HG02852 (cell line): ENCODE measurements at regions not wholly inside any gene's neighbourhood (a gene's known extent, or its start where the extent isn't known, plus 50 kb on each side); places are given as distances from the start of the nearest gene placed in this dataset.

Experiments
- ATAC-seq: cut with Tn5 transposase; IDR thresholded peaks from one replicate; pipeline ENCODE4 v1.9.1; 2021; ENCODE audit warnings: mild to moderate bottlenecking, moderate library complexity; ENCODE audit not compliant: unreplicated experiment

- ATAC-seq = no peak
Measured at GRCh38 chr9:113808391-113809358, 67.4 kb upstream of the ZNF618 start.

DNA sequence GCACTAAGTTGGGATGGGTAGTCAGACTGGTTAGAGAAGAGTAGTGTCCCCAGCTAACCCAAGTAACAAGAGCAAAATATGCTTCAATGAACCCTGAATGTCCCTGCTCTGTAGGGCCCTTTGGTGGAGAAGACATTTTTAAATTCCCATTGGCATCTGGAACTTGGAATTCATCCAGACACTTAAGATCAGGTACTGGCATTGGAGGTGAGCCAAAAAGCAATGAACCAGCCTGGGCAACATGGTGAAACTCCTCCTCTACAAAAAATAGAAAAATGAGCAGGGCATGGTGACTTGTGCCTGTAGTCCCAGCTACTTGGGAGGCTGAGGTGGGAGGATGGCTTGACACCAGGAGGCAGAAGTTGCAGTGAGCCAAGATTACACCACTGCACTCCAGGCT lies 58.9 kb upstream of the ZNF618 start:
- ATAC-seq = no peak

GRCh38 chr9:113818391-113818790 lies 57.7 kb upstream of the ZNF618 start:
- ATAC-seq = no peak

GRCh38 chr9:113822315-113822714 lies 53.8 kb upstream of the ZNF618 start:
- ATAC-seq = no peak

DNA sequence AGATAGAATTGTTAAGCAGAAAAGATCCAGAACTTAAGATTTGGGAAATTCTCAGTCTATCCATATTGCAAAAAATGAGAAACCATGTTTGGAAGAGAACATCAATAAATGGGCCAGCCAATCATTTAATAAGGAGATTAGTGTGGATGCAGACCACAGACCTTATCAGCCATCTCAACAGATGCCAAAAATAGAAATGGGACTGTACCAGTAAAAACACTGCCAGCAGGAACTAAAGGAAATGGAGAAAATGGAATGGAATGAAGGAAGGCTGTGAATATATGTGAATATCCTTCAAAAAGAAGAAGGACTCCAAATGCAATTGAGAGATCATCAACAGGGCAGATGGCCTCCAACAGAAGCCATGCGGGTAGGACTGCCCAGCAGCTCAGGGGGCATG lies 52.7 kb upstream of the ZNF618 start:
- ATAC-seq = no peak
